Muscle of arm (tissue), 1 donor: ENCODE measurements at regions not wholly inside any gene's neighbourhood (a gene's known extent, or its start where the extent isn't known, plus 50 kb on each side); places are given as distances from the start of the nearest gene placed in this dataset.

ENCODE experiments used
- DNase-seq: peaks from one replicate; pipeline ENCODE4 v3.0.0-alpha.2; 2013

DNA sequence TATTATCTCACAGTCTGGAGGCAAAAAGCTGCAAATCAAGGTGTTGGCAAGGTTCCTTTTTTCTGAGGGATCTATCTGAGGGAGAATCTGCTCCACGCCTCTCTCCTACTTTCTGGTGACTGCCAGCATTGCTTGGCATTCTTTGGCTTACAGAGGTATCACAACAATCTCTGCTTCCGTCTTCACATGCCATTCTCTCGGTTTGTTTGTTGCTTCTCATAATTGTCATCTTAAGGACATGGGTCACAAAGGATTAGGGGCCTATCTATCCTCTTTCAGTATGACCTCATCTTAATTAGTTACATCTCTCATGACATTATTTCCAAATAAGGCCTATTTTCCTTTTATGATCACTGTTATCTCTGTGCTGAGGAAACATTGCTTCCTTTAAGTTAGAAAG, 345.0 kb downstream of the FOXG1 start:
- no peak for DNase-seq

DNA sequence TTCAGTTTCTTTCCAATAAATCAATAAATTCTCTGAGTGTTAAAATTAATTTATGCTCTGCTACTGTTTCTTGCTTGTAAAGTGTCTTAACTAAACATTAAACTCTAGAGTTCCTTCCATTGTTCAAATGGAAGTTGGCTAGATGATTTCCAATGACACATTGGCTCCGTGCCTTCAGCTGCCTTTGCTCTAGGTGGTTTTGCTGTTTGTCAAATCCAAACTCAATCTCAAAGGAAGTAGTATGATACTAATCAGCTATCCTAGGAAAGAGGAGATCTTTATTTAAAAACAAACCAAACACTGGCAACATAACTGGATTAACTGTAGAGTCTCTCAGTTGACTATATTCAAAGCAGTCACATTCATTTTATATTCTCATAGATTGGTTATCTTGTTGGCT, 356.4 kb downstream of the FOXG1 start:
- DNase-seq = no peak

DNA sequence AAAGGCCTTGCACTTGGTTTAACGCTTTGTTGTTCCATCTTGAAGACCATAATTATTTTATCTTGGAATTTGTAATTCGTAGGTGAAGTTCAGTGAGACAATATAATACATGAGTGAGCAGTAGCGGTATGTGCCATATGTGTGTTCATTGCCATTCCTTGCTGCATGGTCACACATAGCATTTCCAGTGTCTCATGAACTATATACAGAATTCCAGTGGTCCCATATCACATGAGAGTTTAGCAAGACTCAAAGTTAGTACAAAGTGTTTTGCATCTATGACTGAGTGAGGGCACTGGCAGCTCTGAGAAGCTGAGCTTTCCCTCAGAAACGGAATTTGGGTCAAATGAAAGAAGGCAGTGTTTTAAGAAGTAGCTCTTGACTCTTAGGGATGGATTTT, 359.8 kb downstream of the FOXG1 start:
- DNase-seq = no peak

DNA sequence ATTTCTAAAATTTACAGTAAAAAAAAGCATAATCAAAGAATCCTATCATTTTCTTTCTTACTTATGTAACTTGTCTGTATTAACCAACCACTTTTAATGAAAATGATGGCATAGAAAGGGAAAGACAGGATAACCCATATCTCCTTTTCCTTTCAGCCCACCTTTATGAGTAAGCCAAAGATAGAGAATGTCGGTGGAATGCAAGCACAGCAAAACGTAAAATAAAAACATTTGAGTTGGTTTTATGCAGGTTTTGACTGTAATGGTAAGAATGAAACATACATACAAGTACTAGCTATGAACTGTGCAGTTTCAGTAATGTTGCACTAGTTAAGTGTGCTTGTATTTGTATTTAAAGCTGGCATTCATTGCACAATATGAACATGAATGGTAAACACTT, 360.3 kb downstream of the FOXG1 start:
- DNase-seq = no peak

DNA sequence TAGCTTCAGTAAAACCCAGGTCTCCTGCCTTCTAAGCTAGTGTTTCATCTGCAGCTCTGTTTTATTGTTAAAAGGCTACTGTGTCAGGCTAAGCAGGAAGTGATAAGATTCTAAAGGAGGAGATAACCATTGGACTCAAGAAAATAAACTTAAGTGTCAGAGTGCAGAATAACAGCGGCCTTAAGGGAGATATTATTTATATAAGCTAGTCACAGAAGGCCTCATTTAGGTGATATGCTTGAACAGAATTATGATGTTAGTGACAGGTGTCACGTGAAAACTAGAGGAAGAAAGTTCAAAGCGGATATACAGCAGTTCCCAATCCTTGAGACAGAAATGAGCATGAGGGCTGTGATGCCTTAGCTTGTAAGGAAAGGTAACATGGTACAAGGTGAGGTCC, 373.4 kb downstream of the FOXG1 start:
- DNase-seq = no peak

DNA sequence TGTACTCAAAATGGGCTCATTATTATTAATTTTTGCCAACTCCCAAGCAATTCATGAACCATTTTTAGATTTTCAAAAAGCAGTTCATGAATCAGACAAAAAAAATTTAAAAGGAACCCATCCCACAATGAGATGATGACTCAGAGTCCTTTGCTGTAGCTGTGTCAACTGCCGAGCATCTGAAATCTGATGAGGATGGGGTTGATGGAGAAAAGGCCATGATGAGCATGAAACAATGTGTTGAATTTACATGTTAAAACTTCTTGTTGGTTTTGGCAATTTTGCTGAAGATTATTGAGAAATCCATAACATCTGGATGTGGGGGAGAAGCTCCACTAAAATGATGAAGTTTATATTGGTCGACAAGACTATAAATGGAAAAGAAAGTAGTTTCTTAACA, 378.0 kb downstream of the FOXG1 start:
- DNase-seq = peak; percentile 25

DNA sequence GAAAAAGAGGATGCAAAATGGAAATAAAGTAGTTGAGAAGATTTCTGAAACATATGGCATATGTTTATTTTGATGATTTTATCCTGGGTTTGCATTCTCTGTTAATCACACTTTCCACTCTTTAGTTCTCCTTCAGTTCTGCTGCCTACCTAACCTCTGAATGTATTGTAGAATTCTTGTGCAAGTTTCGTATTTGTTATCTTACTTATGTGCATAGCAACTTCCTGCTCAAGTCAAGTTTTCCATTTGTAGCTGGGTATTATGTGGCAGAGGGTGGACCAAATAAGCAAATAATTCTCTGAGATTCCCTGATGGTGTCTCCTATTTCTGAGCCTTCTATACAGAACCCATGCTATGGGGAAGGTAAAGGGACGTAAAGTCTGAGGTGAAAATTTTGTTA, 381.6 kb downstream of the FOXG1 start:
- DNase-seq = no peak

DNA sequence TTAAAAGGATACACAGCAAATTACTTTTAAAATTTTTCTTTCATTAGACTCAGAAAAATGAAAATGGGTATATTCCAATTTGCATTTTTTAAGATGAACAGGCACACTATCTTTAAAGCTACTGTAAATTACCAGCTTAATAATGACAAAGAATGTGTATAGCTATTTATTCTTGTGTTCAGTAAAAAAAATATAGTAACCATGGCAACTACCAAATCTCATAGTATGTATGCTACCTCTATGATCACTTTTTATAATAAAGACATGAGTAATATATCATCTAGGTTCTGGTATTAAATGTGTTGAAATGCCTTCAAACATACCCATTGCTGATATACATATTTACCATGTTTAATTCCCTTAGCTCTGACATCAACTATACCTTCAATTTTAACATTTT, 383.2 kb downstream of the FOXG1 start:
- no peak for DNase-seq

DNA sequence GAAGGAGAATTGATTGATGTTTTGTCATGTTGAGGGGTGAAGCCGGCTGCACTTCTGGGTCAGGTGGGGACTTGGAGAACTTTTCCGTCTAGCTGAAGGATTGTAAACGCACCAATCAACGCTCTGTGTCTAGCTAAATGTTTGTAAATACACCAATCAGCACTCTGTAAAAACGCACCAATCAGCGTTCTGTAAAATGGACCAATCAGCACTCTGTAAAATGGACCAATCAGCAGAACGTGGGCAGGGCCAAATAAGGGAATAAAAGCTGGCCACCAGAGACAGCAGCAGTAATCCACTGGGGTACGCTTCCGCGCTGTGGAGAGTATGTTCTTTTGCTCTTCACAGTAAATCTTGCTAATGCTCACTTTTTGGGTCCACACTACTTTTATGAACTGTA, 384.1 kb downstream of the FOXG1 start:
- DNase-seq = no peak

DNA sequence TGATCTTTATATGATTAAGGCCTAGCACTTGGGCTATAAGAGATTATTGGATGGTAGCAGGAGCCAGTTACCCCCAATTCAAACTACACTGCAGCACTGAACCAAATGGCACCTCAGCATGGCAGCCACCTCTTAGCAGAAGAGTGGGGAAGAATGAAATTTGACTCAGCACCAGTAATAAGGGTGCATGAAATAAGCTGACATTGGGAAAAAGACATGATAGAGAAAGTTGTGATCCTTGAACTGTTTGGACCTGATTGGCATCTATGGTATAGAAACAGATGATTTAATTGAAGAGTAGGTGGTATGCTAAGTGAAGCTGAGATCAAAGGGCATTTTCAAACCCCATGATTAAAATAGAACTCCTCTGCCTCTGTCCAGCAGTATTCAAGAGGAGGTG, 389.5 kb downstream of the FOXG1 start:
- DNase-seq = no peak

DNA sequence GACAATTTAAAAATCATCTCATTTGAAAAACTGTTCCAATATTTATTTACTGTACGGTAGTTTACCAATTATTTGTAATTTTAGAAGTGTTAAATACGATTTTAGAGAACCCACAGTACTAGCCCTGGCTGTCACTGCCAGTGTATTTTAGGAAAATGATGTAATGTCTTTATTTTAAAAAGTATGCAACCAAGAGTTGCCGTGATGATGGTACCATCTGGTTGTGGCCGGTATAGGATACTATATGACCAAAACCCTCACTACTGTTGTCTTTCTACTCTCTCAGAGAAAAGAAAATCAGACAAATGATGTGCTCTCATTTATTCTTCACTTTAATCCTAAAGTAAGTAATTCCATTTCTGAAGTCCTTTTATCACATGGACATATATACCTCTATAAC, 395.0 kb downstream of the FOXG1 start:
- no peak for DNase-seq

DNA sequence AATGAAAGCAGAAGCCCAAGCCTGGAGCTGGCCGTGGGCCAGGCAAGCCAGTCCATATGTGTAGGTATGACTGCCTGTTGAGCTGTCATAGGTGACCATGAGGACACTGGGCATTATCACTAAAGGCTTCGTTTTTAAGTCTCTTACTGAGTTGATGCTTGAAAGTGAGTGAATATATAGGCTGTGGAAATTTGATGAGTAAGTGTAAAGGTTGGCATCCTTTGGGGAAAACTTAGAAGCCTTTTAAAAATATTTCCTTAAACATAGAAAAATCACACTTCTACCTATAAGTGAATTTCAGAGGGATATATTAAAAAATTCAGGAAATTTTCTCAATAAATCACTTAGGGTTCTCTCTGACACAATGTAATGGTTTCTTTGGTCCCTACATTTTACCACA, 396.5 kb downstream of the FOXG1 start:
- DNase-seq = no peak

DNA sequence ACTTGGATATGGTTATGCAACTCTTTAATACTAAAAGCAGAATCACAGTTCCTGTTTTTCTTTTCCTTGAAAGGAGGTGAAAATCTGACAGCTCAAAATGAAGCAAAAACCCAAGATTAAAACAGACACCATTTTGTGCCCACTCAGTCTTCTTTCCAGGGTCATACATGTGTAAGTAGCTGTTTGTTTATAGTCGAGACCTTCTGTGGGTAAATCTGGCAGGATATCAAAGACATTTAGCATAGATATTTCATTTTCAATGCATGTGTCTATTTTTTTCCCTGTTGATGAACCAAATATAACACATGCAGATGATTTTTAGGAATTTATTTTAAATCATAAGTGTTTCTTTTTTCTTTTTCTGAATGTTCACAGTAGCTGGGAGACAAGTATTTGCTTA, 398.8 kb downstream of the FOXG1 start:
- no peak for DNase-seq

DNA sequence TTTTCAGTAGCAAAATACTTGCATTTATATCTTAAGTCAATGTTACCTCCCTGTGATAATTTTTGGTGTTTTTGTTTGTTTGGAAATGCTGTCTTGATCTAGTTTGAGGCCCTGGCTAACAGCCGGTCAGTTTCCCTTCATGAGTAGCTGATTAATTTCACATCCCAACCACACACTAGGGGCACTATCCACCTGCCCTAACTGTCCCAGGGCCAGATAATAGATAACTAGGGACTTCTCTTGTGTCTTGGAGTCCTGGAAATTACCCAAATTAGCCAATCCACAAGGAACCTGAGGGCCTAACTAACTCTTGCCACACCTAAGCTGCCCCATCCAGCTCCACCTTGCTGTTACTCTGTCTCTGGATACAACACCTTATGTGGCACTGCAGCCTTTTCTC, 399.9 kb downstream of the FOXG1 start:
- no peak for DNase-seq

DNA sequence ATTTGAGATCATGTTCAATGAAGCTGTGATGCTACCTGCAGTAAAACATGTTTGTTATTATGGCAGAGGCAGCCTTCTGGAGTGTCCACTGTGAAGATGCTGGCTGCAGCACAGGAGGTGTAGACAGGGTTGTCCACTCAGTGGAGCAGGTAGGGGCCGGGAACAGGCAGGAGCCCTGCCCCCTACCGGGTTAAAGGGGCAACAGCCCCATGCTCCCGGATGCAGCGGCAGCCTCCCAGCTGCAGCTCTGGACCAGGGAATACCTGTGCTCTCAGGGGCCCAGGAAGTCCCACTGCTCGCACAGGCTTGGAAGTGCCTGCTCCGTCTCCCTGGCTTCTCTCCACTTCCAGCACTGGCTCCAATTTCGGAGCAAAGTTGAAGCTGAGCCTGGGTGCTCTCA, 401.6 kb downstream of the FOXG1 start:
- no peak for DNase-seq

DNA sequence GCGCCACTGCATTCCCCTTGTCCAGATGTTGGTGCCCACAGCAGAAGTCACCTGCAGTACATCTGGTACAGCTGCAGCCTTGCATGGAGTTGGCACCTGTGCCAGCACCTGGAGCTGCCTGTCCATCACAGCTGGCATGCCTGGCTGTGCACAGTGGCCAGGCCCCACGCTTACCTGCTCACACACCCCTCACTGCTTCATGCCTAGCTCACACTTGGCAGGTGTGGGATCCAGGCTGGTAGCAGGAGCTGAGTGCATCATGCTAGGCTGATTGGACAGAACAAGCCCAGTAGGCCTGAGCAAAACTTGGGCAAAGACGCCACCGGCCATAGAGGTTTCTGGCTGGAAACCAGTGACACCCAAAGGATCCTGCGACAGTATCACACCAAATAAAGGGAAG, 402.8 kb downstream of the FOXG1 start:
- DNase-seq = no peak

DNA sequence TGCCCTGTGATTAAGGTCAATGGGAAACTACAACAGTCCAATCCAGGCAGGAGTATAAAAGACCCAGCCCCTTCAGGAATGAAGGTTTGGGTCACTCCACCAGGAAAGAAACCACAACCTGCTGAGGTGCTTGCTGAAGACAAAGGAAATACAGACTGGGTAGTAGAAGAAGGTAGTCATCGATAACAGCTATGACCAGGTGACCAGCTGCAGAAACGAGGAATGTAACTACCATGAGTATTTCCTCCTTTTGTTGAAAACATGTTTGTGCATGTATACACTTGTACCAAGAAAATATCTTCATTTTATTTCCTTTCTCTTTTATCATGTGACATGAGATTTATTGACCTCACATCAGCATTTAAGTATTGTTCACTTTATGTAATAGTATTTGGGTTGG, 409.1 kb downstream of the FOXG1 start:
- DNase-seq = no peak

DNA sequence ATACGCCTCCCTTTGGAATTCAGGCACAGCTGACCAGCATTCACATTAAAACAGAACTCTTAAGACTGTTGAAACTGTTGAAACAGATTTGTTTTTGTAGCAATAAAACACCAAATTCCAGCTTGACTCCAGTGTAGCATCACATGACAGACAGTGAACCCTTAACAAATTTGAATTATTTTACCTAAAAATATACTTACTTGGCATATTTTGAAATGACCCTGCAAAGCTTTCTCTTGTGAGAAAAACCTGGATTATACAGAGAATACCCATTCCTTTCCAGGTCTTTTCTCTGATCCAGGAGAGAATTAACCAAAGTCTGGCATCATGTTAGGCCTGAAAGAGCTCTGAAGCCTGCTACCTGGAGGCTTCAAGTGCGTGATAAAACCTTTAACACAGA, 410.3 kb downstream of the FOXG1 start:
- no peak for DNase-seq

DNA sequence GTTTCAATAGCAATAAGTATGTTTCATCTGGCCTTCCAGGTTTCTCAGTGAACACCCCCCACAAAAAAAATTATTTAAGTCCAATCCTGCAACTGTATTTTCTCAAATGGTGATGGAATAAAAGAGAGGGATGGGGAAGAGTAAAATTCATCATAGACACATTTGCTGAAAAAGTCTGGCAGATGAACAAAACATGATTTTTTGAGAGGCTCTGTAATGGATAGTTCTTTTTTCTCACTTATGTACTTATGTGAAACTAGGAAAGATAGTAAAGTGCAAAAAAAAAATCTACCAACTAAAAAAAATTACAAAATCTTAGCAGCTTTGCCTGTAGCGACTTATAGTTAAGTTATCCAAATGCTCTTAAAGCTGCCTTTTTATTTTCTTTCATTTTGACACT, 412.4 kb downstream of the FOXG1 start:
- DNase-seq = no peak

DNA sequence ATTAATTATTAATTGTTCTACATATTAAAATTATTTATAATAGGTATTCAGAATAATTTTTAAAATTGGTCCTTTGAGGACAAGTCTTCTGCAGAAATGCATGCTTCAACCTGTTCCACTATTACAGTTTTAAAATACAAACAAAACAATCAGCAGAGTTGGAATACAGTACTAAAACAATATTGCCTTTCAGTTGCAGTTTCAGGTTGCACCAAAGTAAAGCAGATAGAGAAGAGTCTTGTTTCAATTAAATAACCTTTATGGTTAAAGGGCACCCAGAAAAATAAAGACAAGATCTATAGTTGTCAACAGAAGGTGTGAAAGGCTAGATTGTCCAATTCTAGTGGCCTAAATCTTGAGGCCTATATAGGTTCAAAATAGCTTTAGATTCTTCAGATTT, 424.5 kb downstream of the FOXG1 start:
- no peak for DNase-seq

DNA sequence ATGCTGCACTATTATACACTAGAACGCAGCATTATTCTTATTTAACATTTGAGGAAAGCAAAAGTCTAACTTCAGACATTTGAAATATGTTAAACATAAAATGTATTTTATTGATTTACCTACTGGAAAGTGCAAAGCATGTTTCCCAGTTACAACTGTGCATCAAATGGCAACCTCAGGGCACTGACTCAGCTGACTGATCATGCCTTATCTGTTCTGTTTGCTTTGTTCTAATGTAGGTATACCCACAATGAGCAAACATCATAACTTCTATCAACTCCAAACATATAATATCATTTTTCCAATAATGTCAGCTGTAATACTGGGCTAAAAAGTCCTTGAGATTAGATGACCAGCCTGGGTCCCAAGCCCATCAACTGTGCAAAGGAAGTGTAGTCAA, 431.0 kb downstream of the FOXG1 start:
- DNase-seq = no peak

DNA sequence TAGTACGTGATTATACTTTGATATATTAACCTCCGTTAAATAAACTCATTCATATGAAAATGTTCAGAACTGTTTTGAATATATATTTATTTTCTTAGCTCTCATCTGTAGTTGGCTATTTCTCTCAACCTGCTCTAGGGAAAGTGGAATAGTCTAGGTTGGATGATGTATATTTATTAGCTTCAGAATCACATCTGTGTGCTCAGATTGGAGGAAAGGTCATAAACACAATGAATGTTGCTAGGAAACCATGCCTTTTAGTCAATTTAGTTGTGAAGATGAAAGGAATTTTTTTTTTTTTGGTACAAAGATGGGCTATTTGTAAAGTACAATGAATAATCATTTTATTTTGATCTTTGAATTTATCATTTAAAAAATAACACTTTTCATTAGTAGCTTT, 439.1 kb downstream of the FOXG1 start:
- no peak for DNase-seq

DNA sequence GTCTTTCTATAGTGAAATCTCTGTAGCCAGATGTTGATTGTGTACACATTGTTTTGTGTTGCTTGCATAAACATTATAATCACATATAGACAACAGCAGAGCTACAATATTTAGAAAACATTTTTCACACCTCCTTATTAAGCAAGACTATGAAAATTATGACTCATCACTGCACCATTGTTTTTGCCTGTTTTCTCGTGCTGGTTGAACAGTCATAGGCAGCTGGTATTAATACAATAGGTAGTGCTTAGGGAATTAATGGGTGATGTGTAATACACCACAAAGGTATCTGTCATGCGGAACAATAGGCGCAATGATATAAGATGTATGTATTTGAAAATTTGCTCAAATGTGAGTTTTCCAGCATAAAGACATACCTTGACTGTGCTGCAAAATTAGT, 449.3 kb downstream of the FOXG1 start:
- no peak for DNase-seq

DNA sequence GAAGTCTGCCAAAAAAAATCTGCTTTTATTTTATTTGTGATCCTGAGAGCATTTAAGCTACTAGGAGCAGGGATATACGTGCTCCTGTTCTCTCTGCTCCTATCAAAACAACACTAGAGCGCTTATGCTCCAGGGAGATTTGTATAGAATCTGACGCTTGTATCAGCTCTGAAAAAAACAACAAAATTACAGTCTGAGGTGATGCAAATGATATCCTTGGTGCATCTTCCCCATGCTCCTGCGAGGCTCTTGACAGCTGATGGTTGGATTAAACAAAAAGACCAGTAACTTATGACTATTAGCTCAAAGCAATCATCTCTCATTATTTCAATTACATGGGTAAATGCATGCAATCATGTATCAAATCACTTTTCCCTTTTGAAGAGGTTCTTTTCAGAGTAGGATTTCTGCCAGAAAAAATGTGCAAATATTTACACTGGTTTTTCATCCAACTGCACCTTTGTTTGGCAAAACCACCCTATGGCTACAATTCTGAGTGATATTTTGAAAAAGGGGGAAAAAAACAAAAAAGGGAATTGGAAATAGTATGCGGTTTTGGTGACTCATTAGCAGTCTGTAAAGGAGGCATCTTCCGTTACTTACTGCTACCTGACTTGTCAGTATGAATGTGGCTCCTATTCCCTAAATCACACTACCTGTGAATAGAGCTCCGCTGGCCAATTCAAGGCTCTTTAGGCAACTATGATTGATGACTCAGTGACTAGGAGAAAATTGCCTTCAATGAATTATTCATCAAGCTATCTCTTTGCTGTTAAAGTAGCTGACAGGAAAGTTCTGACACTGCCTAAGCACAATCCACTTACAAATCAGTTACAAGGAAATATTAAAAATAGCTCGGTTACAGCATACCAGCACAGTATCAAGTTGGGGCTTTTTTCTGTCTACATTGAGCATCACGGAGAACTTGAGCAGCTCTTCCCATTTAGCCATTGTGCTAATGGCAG, 450.0 kb downstream of the FOXG1 start:
- no peak for DNase-seq
